ENCODE measurements at regions not wholly inside any gene's neighbourhood (a gene's known extent, or its start where the extent isn't known, plus 50 kb on each side); places are given as distances from the start of the nearest gene placed in this dataset.

GRCh38 chr1:38522915-38523567 is 336.5 kb downstream of the RRAGC start:
- FAIRE-seq: no peak
- Histone ChIP-seq H3K27ac (ENCODE audit: insufficient read depth, low read depth, low read length) (no peak overlapping the region), H3K36me3 (ENCODE audit: control insufficient read depth in 2 of 2, extremely low read depth in 1 of 2, insufficient read depth in 2 of 2, low read length in 2 of 2) (no peaks in the 10 kb centered on the region), H3K79me2 (ENCODE audit: control insufficient read depth, insufficient read depth, low read length) (no peaks in the 10 kb centered on the region), H3K27me3 (ENCODE audit: control insufficient read depth in 2 of 2, insufficient read depth in 2 of 2, low read length in 2 of 2) (no peaks in the 10 kb centered on the region), H3K9ac (replicated peaks; ENCODE audit: extremely low read depth, insufficient read depth, low read length) (no peak overlapping the region), H3K4me3 (replicated peaks in 1 of 3; ENCODE audit: insufficient read depth in 1 of 3, low read depth in 1 of 3, low read length in 3 of 3) (no peak overlapping the region), H3K9me3 (replicated peaks; ENCODE audit: control insufficient read depth, insufficient read depth, low read length) (no peaks in the 10 kb centered on the region), H3K4me2 (ENCODE audit: insufficient read depth, low read length) (no peak overlapping the region), H4K20me1 (replicated peaks; ENCODE audit: control insufficient read depth, extremely low read depth, insufficient read depth, low read length) (no peaks in the 10 kb centered on the region), H2AFZ (ENCODE audit: low read depth, low read length) (no peak overlapping the region), H3K4me1 (ENCODE audit: control insufficient read depth, extremely low read depth, insufficient read depth, low read length) (no peaks in the 10 kb centered on the region), H3K9me1 (replicated peaks; ENCODE audit: control insufficient read depth, extremely low read depth, insufficient read depth, low read length) (no peaks in the 10 kb centered on the region)
- CTCF ChIA-PET: no interaction called here
- intact Hi-C loops (cut with micrococcal nuclease): no loop called here
- no TSS peak for BruUV-seq (replicated peaks)
- POLR2A ChIA-PET: no interaction called here
- DNase-seq (ENCODE audit: low read depth, low spot score): no peak
- dilution Hi-C loops (cut with MboI; ENCODE audit: extremely low pct_ligation_motif_present, low sequenced_read_pairs): no loop called here
- TF ChIP-seq JUN (IDR thresholded peaks at IDR 0.05; ENCODE audit: borderline replicate concordance, insufficient read depth, insufficient read length, low read depth) (no peak), GATA2 (IDR thresholded peaks at IDR 0.05; ENCODE audit: insufficient read depth, insufficient read length, low read depth, low read length) (no peak), FOS (IDR thresholded peaks at IDR 0.05; ENCODE audit: borderline replicate concordance, insufficient read depth, low read length) (no peak)

- Histone ChIP-seq H4K20me1 (replicated peaks; ENCODE audit: control insufficient read depth, extremely low read depth, insufficient read depth, low read length) (no peaks in the 10 kb centered on the region), H2AFZ (ENCODE audit: low read depth, low read length) (no peak overlapping the region), H3K79me2 (ENCODE audit: control insufficient read depth, insufficient read depth, low read length) (no peaks in the 10 kb centered on the region), H3K9me3 (replicated peaks; ENCODE audit: control insufficient read depth, insufficient read depth, low read length) (no peaks in the 10 kb centered on the region), H3K9me1 (replicated peaks; ENCODE audit: control insufficient read depth, extremely low read depth, insufficient read depth, low read length) (no peaks in the 10 kb centered on the region), H3K4me3 (replicated peaks in 1 of 3; ENCODE audit: insufficient read depth in 1 of 3, low read depth in 1 of 3, low read length in 3 of 3) (no peak overlapping the region), H3K9ac (replicated peaks; ENCODE audit: extremely low read depth, insufficient read depth, low read length) (no peak overlapping the region), H3K4me2 (ENCODE audit: insufficient read depth, low read length) (no peak overlapping the region), H3K4me1 (ENCODE audit: control insufficient read depth, extremely low read depth, insufficient read depth, low read length) (no peaks in the 10 kb centered on the region), H3K36me3 (ENCODE audit: control insufficient read depth in 2 of 2, extremely low read depth in 1 of 2, insufficient read depth in 2 of 2, low read length in 2 of 2) (no peaks in the 10 kb centered on the region), H3K27me3 (ENCODE audit: control insufficient read depth in 2 of 2, insufficient read depth in 2 of 2, low read length in 2 of 2) (no peaks in the 10 kb centered on the region), H3K27ac (ENCODE audit: insufficient read depth, low read depth, low read length) (no peak overlapping the region)
- BruUV-seq (replicated peaks): no TSS peak
- no peak for TF ChIP-seq JUN (IDR thresholded peaks at IDR 0.05; ENCODE audit: borderline replicate concordance, insufficient read depth, insufficient read length, low read depth)
- no peak for TF ChIP-seq POLR2AphosphoS5 (IDR thresholded peaks at IDR 0.05; ENCODE audit: insufficient read depth, low read depth, low read length)
- TF ChIP-seq FOS (IDR thresholded peaks at IDR 0.05; ENCODE audit: borderline replicate concordance, insufficient read depth, low read length): no peak
- no peak for TF ChIP-seq POLR2A (IDR thresholded peaks at IDR 0.05; ENCODE audit: low read depth, low read length)
- no peak for TF ChIP-seq GATA2 (IDR thresholded peaks at IDR 0.05; ENCODE audit: insufficient read depth, insufficient read length, low read depth, low read length)
- no peak for TF ChIP-seq EZH2 (IDR thresholded peaks at IDR 0.05; ENCODE audit: borderline replicate concordance, low read depth, low read length, severe bottlenecking)
- TF ChIP-seq CTCF (IDR thresholded peaks at IDR 0.05; ENCODE audit: extremely low read depth in 1 of 2, insufficient read depth in 1 of 2, low read depth in 1 of 2, low read length in 2 of 2): no peak
- FAIRE-seq (no peak), DNase-seq (ENCODE audit: low read depth, low spot score) (no peak)
- intact Hi-C loops (cut with micrococcal nuclease) (no loop called here), dilution Hi-C loops (cut with MboI; ENCODE audit: extremely low pct_ligation_motif_present, low sequenced_read_pairs) (no loop called here)
- POLR2A ChIA-PET: no interaction called here
- CTCF ChIA-PET: no interaction called here
These were observed 343.0 kb downstream of the RRAGC start for GRCh38 chr1:38516560-38516959.
